ENCODE measurements at regions not wholly inside any gene's neighbourhood (a gene's known extent, or its start where the extent isn't known, plus 50 kb on each side); places are given as distances from the start of the nearest gene placed in this dataset.

- no peak for DNase-seq
These were observed 151.9 kb upstream of the LINGO1 start for GRCh38 chr15:77784361-77785292.

- DNase-seq, result no peak
These were observed 150.9 kb upstream of the LINGO1 start for GRCh38 chr15:77783636-77784035.

DNA sequence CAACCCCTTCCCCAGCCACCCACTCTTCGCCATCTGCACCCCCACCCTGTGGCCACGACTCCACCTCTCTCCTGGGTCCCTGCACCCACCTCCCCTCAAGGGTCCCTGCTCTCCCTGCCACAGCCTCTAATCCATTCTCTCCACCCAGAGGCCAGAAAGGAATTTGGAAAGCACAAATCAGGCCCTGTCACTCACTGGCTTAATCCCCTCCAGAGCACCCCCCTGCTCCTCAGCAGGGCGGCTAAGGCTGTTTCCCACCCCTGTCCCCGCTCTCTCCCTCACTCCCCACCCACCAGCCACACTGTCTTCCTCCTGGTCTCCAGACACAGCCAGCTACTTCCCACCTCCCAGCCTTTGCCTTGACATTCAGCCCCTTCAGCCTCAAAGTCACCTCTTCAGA, 150.0 kb upstream of the LINGO1 start:
- no peak for DNase-seq

DNA sequence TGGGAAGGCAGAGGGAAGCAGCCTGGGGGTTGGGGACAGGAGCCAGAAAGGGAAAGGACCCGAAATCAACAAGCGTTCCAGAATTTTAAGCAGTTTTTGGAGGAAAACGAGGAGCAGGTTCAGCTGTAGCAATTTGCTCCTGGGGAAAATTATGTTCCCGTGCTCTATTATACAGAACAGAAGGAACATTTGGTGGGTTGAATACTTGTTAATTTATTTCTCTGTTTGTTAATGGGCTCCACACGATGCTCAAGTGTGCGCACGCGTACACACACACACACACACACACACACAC, 149.2 kb upstream of the LINGO1 start:
- DNase-seq, result no peak

DNA sequence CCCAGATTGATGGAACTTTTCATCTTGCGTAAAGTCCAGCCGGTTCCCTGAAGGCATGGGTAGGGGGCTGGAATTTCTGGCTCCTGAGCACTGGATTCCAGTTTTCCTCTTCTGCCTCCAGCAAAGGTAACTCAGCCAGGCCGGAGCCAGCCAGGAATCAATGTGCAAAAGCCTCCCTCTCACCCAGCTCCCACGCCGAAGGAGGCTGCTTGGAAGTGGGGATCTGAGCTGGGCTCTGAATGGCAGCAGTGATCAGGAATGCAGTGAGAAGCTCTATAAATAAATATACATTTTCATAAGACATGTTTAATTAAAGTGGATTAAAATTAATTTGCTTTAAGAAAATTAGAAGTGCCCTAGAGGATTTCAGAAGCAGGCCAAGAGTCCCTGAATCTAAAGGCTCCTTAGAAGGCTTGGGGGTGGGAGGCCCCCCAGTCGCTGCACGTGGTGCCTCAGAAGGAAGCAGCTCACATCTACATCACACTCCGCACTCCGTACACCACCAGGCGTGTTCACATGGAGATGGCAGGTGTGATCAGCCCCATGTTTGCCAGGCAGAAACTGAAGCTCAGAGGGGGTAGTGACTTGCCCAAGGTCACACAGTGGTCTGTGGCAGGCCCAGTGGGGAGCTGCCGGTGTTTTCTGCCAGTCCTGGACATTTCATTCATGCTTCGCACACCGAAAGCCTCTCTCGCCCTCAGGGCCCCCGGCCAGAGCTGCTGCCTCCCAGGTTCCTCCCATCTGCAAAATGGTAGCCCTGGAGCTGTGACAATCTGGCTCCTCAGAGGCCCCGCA, 148.6 kb upstream of the LINGO1 start:
- no peak for DNase-seq

DNA sequence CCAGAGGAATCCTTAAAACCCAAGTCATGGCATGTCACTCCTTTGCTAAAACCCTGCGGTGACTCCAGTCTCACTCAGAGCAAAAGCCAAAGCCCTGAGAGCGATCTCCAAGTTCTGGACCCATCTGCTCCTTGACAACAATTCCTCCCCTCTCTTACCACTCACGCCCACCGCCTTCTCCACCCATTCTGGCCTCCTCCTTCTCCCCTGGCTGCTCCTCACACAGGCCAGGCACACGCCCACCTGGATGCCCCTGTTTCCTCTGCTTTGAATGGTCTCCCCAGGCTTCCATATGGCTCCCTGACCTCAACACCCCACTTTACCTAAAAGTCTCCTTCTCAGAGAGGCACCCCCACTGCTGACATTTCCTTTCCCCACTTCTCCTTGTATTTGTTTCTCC, 146.1 kb upstream of the LINGO1 start:
- DNase-seq, result no peak

GRCh38 chr15:77775837-77776236, 143.1 kb upstream of the LINGO1 start:
- DNase-seq, result no peak

DNA sequence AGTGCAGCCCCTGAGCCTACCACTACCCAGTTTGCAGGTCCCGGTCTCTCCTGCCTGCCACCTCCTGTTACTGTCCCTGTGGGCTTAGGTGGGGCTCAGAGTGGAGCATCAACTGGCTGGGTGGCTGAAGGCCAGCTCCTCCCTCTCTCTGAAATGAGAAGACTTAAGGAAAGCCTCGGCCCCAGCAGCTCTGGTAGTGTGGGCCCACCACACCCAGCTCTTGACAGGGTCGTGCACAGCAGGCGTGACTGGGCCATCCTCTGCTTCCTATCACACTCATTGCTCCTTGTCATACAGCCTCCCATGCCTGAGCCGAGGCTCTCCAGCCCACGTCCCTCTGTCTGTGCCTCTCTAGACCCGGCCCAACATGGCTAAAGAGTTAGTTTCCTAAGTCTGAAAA, 142.7 kb upstream of the LINGO1 start:
- no peak for DNase-seq

DNA sequence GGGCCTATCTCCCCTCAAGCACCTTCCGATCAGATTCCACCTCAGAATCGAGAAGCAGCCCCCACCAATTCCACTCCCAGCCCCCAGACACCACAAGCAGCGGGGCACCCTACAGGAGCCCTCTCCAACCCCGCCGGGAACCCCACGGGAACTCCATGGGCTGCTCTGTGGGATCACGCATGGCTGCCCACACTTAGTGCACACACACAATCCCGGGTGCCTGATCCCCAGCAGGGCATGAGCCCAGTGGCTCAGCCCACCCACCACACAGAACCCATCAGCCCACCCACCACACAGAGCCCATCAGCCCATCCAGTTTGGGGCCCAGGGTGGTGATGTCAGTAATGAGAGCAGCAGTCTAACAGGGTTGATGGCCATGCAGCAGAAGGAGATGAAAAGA, 141.6 kb upstream of the LINGO1 start:
- no peak for DNase-seq

- DNase-seq, result no peak
These were observed 141.2 kb upstream of the LINGO1 start for GRCh38 chr15:77773903-77774302.

DNA sequence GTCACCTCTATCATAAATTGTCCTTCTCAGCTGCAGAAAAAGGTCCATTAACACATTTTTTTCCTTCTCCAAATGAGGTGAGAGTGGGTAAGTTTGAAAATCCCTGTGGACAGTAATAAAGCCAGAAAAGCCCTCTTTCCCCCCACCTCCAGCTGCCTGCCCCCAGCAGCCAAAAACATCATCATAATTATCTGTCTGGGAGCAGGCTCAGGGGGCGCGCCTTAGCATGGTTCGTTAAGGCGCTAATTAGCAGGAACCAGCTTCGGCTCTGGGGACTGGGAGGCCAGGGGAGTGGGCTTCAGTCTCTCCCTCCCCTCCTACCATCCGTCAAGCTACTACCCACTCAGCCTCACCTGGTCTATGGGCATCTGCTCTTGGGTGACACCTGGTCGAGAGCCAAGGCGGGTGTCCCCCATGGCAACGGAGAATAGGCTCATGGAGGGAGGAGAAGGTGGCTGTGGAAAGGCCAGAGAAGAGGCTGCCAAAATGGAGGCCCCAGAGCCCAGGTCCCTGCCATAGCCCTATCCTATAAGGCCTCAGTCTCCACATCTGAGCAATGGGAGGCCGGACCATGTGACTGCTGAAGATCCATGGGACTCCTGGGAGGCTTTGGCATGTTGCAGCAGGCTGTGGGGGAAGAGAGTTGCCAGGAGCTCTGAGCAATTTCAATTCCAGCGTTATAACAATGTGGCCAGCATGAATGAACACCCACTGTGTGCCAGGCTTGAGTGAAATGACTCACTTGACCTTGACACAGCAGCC, 140.1 kb upstream of the LINGO1 start:
- DNase-seq, result no peak

GRCh38 chr15:77771616-77772015, 138.9 kb upstream of the LINGO1 start:
- no peak for DNase-seq

DNA sequence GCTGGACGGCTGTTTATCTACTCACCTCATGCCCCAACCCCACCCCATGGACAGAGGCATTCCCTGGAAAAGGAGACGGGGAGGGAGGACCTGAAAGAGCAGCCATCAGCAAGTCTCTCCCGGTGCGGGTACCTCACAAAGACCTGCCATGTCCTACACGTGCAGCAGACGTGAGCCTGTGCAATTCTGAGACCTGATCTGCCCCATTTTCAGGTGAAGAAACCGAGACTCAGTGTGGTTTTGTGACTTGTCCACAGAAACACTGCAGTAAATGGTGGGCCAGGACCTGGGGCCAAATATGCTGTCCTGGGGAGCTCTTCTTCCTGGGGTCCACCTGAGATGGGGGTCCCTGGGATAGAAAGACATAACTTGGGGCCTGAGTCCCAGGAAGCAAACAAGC, 137.0 kb upstream of the LINGO1 start:
- DNase-seq, result no peak

- DNase-seq, result no peak
These were observed 135.9 kb upstream of the LINGO1 start for GRCh38 chr15:77768521-77769078.

GRCh38 chr15:77768107-77768506, 135.4 kb upstream of the LINGO1 start:
- DNase-seq, result no peak

DNA sequence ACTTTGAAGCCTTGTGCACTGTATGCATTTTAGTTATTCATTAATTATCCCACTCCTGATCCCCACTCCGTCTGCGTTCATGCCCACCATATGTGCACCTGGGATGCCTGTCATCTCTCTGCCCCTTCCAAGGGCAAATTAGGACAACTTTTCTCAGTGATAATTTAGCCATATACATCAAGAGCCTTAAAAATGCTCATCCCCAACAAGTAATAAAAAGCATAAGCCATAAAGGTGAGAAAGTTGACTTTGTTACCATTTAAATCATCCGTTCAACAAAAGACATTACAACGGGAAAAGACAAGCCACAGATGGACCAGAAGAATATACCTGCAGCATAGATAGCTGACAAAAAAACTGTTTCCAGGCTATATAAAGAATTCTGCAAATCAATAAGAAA, 131.4 kb upstream of the LINGO1 start:
- DNase-seq, result no peak

DNA sequence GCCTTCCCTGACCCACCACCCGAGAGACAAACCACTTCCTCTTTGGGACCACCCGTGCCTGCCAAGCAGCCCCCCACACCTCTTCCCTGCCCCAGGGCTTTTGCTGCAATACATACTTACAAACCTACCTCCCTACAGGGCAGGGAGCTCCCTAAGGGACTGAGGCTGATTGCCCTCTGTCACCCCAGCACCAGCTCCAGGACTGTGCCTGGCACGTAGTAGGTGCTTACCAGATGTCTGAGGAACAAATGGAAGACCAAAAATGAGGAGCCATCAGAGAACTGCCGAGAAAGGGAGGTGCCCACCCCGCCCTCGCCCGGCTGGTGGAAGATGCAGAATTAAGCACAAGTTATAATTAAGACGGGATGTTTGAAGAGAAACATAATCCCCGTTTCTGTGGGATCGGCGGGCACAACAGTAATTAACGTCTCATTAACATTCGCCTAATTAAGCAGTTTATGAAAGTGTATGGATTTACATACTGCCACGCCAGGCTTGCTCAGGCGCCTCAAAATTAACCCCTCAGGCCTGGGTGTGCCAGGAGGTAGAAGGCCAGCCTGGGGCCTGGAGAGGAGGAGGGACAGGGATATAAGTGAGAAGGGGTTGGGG, 130.1 kb upstream of the LINGO1 start:
- no peak for DNase-seq

- DNase-seq, result no peak
These were observed 127.3 kb upstream of the LINGO1 start for GRCh38 chr15:77759896-77760592.

GRCh38 chr15:77753939-77754338, 121.2 kb upstream of the LINGO1 start:
- DNase-seq, result no peak

- no peak for DNase-seq
These were observed 120.7 kb upstream of the LINGO1 start for GRCh38 chr15:77753281-77753873.

GRCh38 chr15:77749998-77750540, 117.4 kb upstream of the LINGO1 start:
- no peak for DNase-seq
